Hepatocyte (in vitro differentiated cells): ENCODE measurements at regions not wholly inside any gene's neighbourhood (a gene's known extent, or its start where the extent isn't known, plus 50 kb on each side); places are given as distances from the start of the nearest gene placed in this dataset.

Source experiments
- DNase-seq: peaks from one replicate; pipeline ENCODE4 v3.0.0-alpha.2; 2016; ENCODE audit warnings: low spot score
- H2AFZ ChIP-seq: fragments of 200-600 bp; sonication (generic); 2 replicates; pipeline ENCODE4 v1.6.0; 2016; ENCODE audit warnings: antibody characterized with exemption, mild to moderate bottlenecking
- H3K27ac ChIP-seq: fragments of 200-600 bp; sonication (generic); 2 replicates; pipeline ENCODE4 v1.5.1; 2016; ENCODE audit warnings: mild to moderate bottlenecking
- H3K27me3 ChIP-seq: fragments of 200-600 bp; sonication (generic); 2 replicates; pipeline ENCODE4 v1.6.1; 2016
- H3K36me3 ChIP-seq: fragments of 200-600 bp; sonication (generic); replicated peaks from 2 replicates; pipeline ENCODE4 v1.5.1; 2016; ENCODE audit warnings: low read depth; ENCODE audit not compliant: insufficient read depth
- H3K4me1 ChIP-seq: fragments of 200-600 bp; sonication (generic); 2 replicates; pipeline ENCODE4 v1.5.1; 2016; ENCODE audit warnings: mild to moderate bottlenecking, moderate library complexity; ENCODE audit not compliant: insufficient read depth
- H3K4me2 ChIP-seq: fragments of 200-600 bp; sonication (generic); 2 replicates; pipeline ENCODE4 v1.6.0; 2016
- H3K4me3 ChIP-seq: fragments of 200-600 bp; sonication (generic); 2 replicates; pipeline ENCODE4 v1.5.1; 2016; ENCODE audit warnings: mild to moderate bottlenecking
- H3K79me2 ChIP-seq: fragments of 200-600 bp; sonication (generic); 2 replicates; pipeline ENCODE4 v1.6.0; 2017; ENCODE audit warnings: mild to moderate bottlenecking
- H3K9me2 ChIP-seq: fragments of 200-600 bp; sonication (generic); replicated peaks from 2 replicates; pipeline ENCODE4 v1.6.0; 2017; ENCODE audit warnings: mild to moderate bottlenecking; ENCODE audit not compliant: insufficient read depth
- H3K9me3 ChIP-seq: fragments of 200-600 bp; sonication (generic); 2 replicates; pipeline ENCODE4 v1.5.1; 2016; ENCODE audit warnings: low read depth, mild to moderate bottlenecking
- H4K20me1 ChIP-seq: fragments of 200-600 bp; sonication (generic); 2 replicates; pipeline ENCODE4 v1.6.0; 2016; ENCODE audit warnings: mild to moderate bottlenecking; ENCODE audit not compliant: insufficient read depth, poor library complexity, severe bottlenecking
- CTCF ChIP-seq: fragments of 200-600 bp; sonication (generic); IDR thresholded peaks from 2 replicates; pipeline ENCODE4 v1.5.1; 2016; ENCODE audit warnings: antibody characterized with exemption, mild to moderate bottlenecking; ENCODE audit not compliant: poor library complexity
- EZH2 ChIP-seq: fragments of 200-600 bp; sonication (generic); IDR thresholded peaks from 2 replicates; pipeline ENCODE4 v1.6.1; 2016; ENCODE audit warnings: antibody characterized with exemption, mild to moderate bottlenecking, borderline replicate concordance
- EZH2phosphoT487 ChIP-seq: fragments of 200-600 bp; sonication (generic); IDR thresholded peaks from one replicate; pipeline ENCODE4 v1.6.1; 2018; ENCODE audit warnings: antibody characterized with exemption, mild to moderate bottlenecking, low read depth, moderate library complexity; ENCODE audit not compliant: unreplicated experiment, severe bottlenecking
- WGBS: methylation state at CpG from one replicate; pipeline ENCODE4 v1.1.6; 2016; ENCODE audit warnings: low lambda C conversion rate; ENCODE audit errors: missing lambda C conversion rate; 5-methylcytosine and 5-hydroxymethylcytosine counted together

DNA sequence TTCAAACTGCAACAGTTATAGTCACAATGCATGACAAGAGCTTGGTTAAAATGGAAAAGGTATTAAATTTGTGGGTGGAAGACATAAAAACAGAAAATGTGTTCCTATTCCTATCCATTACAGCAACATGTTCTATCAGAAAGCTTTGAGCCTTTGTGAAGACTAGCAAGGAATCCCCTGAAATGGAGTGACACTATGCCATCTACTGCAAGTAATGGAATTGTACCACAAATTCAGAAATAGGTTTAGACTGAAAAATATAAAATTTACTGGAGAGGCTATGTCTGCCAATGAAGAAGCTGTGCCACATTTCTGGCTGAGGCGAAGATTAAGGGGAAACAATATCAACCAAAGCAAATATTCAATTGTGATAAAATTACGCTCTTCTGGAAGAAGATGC, 247.9 kb downstream of the ADAM29 start:
- TF ChIP-seq CTCF (no peak), EZH2 (no peak), EZH2phosphoT487 (no peak)
- WGBS, result 85% methylated on average over 2 of the region's 2 CpGs
- no peak for DNase-seq
- Histone ChIP-seq H3K4me3 (no peak overlapping the region), H4K20me1 (no peaks in the 10 kb centered on the region), H3K4me1 (no peaks in the 10 kb centered on the region), H3K27ac (no peak overlapping the region), H3K27me3 (no peaks in the 10 kb centered on the region), H3K9me2 (no peaks in the 10 kb centered on the region), H3K4me2 (no peak overlapping the region), H3K9me3 (no peaks in the 10 kb centered on the region), H3K36me3 (no peaks in the 10 kb centered on the region), H2AFZ (no peak overlapping the region), H3K79me2 (no peaks in the 10 kb centered on the region)

DNA sequence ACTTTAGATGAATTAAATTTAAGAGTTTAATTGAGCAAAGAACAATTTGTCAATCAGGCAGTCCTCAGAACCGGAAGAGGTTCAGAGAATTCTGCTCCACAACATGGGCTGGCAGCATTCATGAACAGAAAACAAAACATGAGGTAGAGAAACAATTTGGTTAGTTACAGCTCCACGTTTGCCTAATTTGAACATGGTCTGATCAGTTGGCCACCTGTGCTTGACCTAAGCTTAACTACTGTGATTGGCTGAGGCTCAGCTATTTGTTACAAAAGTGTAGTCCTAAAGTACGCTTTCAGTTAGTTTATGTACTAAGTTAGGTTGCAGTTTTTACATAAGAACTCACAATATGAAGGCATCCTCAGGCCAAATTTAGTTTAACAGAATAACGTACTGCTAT, 258.6 kb downstream of the ADAM29 start:
- Histone ChIP-seq H3K9me2 (no peaks in the 10 kb centered on the region), H3K4me3 (no peak overlapping the region), H2AFZ (no peak overlapping the region), H3K79me2 (no peaks in the 10 kb centered on the region), H3K4me1 (no peaks in the 10 kb centered on the region), H3K27me3 (no peaks in the 10 kb centered on the region), H3K9me3 (no peaks in the 10 kb centered on the region), H3K36me3 (no peaks in the 10 kb centered on the region), H4K20me1 (no peaks in the 10 kb centered on the region), H3K27ac (no peak overlapping the region), H3K4me2 (no peak overlapping the region)
- TF ChIP-seq CTCF (no peak), EZH2phosphoT487 (no peak), EZH2 (no peak)
- WGBS, result 74% methylated on average over 4 of the region's 4 CpGs
- DNase-seq, result no peak

DNA sequence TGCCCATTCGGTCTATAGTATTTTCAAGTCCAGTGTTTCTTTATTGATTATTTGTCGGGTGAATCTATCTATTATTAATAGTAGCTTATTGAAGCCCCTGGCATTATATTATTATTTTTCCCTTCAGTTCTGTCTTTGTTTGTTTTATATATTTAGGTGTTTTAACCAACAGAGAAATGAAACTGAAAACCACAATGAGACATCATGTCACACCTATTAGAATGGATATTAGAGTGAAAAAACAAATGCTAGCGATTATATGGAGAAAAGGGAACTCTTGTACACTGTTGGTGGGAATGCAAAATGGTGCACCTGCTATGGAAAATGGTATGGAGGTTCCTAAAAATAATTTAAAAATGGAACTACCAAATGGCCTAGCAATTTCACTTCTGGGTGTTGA, 272.5 kb downstream of the ADAM29 start:
- no peak for TF ChIP-seq EZH2phosphoT487
- no peak for TF ChIP-seq CTCF
- no peak for TF ChIP-seq EZH2
- Histone ChIP-seq H2AFZ (no peak overlapping the region), H3K4me3 (no peak overlapping the region), H3K4me1 (no peaks in the 10 kb centered on the region), H4K20me1 (no peaks in the 10 kb centered on the region), H3K4me2 (no peak overlapping the region), H3K79me2 (no peaks in the 10 kb centered on the region), H3K9me2 (no peaks in the 10 kb centered on the region), H3K36me3 (no peaks in the 10 kb centered on the region), H3K27ac (no peak overlapping the region), H3K27me3 (no peaks in the 10 kb centered on the region), H3K9me3 (no peaks in the 10 kb centered on the region)
- DNase-seq, result no peak
- WGBS, result 75% methylated on average over 3 of the region's 3 CpGs

GRCh38 chr4:175198056-175198455, 279.9 kb downstream of the ADAM29 start:
- Histone ChIP-seq H3K27ac (no peak overlapping the region), H3K79me2 (no peaks in the 10 kb centered on the region), H3K27me3 (no peaks in the 10 kb centered on the region), H2AFZ (no peak overlapping the region), H3K9me2 (no peaks in the 10 kb centered on the region), H3K36me3 (no peaks in the 10 kb centered on the region), H3K4me1 (no peaks in the 10 kb centered on the region), H3K4me2 (no peak overlapping the region), H3K4me3 (no peak overlapping the region), H3K9me3 (no peaks in the 10 kb centered on the region), H4K20me1 (no peaks in the 10 kb centered on the region)
- DNase-seq, result no peak
- TF ChIP-seq EZH2phosphoT487 (no peak), EZH2 (no peak), CTCF (no peak)
- WGBS, result 82% methylated on average over 1 of the region's 1 CpG
